ENCODE measurements at regions not wholly inside any gene's neighbourhood (a gene's known extent, or its start where the extent isn't known, plus 50 kb on each side); places are given as distances from the start of the nearest gene placed in this dataset.

DNA sequence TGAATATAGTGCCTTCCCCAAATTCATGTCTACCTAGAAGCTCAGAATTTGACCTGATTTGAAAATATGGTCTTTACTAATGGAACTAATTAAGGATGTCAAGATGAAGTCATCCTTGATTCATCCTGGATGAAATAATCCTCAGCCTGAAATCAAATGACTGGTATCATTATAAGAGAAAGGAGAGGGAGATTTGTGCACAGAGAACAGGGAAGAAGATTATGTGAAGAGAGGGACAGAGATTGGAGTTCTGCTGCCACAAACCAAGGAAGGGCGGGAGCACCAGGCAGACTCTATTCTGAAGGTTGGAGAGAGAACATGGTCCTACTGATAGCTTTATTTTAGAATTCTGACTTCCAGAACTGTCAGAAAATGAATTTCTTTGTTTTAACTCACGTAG is 680.9 kb upstream of the AADAT start:
- H3K9me3 ChIP-seq (ENCODE audit: severe bottlenecking): no peaks in the 10 kb centered on the region
- no peak for DNase-seq (ENCODE audit: low spot score)
- TF ChIP-seq CTCF (IDR thresholded peaks at IDR 0.05; ENCODE audit: poor library complexity, severe bottlenecking): no peak
- no peak for ATAC-seq (ENCODE audit: low read depth)
- H3K36me3 ChIP-seq (ENCODE audit: low read depth): no peaks in the 10 kb centered on the region
- H3K4me1 ChIP-seq (ENCODE audit: insufficient read depth, poor library complexity, severe bottlenecking): no peaks in the 10 kb centered on the region
- H3K27ac ChIP-seq (ENCODE audit: poor library complexity, severe bottlenecking): no peak overlapping the region
- H3K27me3 ChIP-seq (ENCODE audit: insufficient read depth, poor library complexity, severe bottlenecking): no peaks in the 10 kb centered on the region
- no peak overlapping the region for H3K4me3 ChIP-seq (ENCODE audit: severe bottlenecking)

GRCh38 chr4:170769862-170770261 is 680.1 kb upstream of the AADAT start:
- Histone ChIP-seq H3K4me3 (ENCODE audit: severe bottlenecking) (no peak overlapping the region), H3K4me1 (ENCODE audit: insufficient read depth, poor library complexity, severe bottlenecking) (no peaks in the 10 kb centered on the region), H3K27me3 (ENCODE audit: insufficient read depth, poor library complexity, severe bottlenecking) (no peaks in the 10 kb centered on the region), H3K9me3 (ENCODE audit: severe bottlenecking) (no peaks in the 10 kb centered on the region), H3K36me3 (ENCODE audit: low read depth) (no peaks in the 10 kb centered on the region), H3K27ac (ENCODE audit: poor library complexity, severe bottlenecking) (no peak overlapping the region)
- peak; percentile 44; the same call in 1 of the 3 replicates for ATAC-seq (ENCODE audit: low read depth)
- no peak for DNase-seq (ENCODE audit: low spot score)
- no peak for TF ChIP-seq CTCF (IDR thresholded peaks at IDR 0.05; ENCODE audit: poor library complexity, severe bottlenecking)

GRCh38 chr4:170758988-170759387 is 669.2 kb upstream of the AADAT start:
- no peak for DNase-seq (ENCODE audit: low spot score)
- no peaks in the 10 kb centered on the region for H3K9me3 ChIP-seq (ENCODE audit: severe bottlenecking)
- no peak overlapping the region for H3K4me3 ChIP-seq (ENCODE audit: severe bottlenecking)
- H3K27ac ChIP-seq (ENCODE audit: poor library complexity, severe bottlenecking): no peak overlapping the region
- no peaks in the 10 kb centered on the region for H3K4me1 ChIP-seq (ENCODE audit: insufficient read depth, poor library complexity, severe bottlenecking)
- H3K36me3 ChIP-seq (ENCODE audit: low read depth): no peaks in the 10 kb centered on the region
- no peak for ATAC-seq (ENCODE audit: low read depth)
- TF ChIP-seq CTCF (IDR thresholded peaks at IDR 0.05; ENCODE audit: poor library complexity, severe bottlenecking): no peak
- H3K27me3 ChIP-seq (ENCODE audit: insufficient read depth, poor library complexity, severe bottlenecking): no peaks in the 10 kb centered on the region

GRCh38 chr4:170750519-170750918 is 660.8 kb upstream of the AADAT start:
- H3K9me3 ChIP-seq (ENCODE audit: severe bottlenecking): no peaks in the 10 kb centered on the region
- no peaks in the 10 kb centered on the region for H3K4me1 ChIP-seq (ENCODE audit: insufficient read depth, poor library complexity, severe bottlenecking)
- no peaks in the 10 kb centered on the region for H3K36me3 ChIP-seq (ENCODE audit: low read depth)
- no peak for ATAC-seq (ENCODE audit: low read depth)
- no peak overlapping the region for H3K27ac ChIP-seq (ENCODE audit: poor library complexity, severe bottlenecking)
- H3K4me3 ChIP-seq (ENCODE audit: severe bottlenecking): no peak overlapping the region
- no peaks in the 10 kb centered on the region for H3K27me3 ChIP-seq (ENCODE audit: insufficient read depth, poor library complexity, severe bottlenecking)
- no peak for DNase-seq (ENCODE audit: low spot score)
- TF ChIP-seq CTCF (IDR thresholded peaks at IDR 0.05; ENCODE audit: poor library complexity, severe bottlenecking): no peak

DNA sequence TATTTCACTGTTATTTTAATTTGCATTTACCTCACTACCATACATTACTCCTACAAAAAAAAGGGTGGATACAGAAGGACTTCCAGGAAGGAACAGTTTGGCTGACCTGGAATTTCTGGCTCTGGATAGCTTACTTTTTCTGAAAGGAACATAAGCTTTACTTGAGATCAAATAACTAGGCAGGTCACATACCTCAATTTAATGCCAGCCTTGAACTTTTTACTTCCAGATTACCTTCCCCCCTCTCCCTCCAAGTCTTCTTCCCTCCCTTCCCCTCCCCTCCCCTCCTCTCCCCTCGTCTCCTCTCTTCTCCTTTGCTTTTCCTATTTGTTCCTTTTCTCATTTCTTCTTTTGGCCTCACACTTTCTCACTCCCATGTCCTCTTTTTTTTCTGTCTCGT is 659.2 kb upstream of the AADAT start:
- H3K4me1 ChIP-seq (ENCODE audit: insufficient read depth, poor library complexity, severe bottlenecking): no peaks in the 10 kb centered on the region
- DNase-seq (ENCODE audit: low spot score) (no peak), ATAC-seq (ENCODE audit: low read depth) (no peak)
- no peaks in the 10 kb centered on the region for H3K9me3 ChIP-seq (ENCODE audit: severe bottlenecking)
- no peak overlapping the region for H3K4me3 ChIP-seq (ENCODE audit: severe bottlenecking)
- no peak overlapping the region for H3K27ac ChIP-seq (ENCODE audit: poor library complexity, severe bottlenecking)
- H3K27me3 ChIP-seq (ENCODE audit: insufficient read depth, poor library complexity, severe bottlenecking): no peaks in the 10 kb centered on the region
- no peak for TF ChIP-seq CTCF (IDR thresholded peaks at IDR 0.05; ENCODE audit: poor library complexity, severe bottlenecking)
- no peaks in the 10 kb centered on the region for H3K36me3 ChIP-seq (ENCODE audit: low read depth)
